ENCODE measurements at regions not wholly inside any gene's neighbourhood (a gene's known extent, or its start where the extent isn't known, plus 50 kb on each side); places are given as distances from the start of the nearest gene placed in this dataset.

DNA sequence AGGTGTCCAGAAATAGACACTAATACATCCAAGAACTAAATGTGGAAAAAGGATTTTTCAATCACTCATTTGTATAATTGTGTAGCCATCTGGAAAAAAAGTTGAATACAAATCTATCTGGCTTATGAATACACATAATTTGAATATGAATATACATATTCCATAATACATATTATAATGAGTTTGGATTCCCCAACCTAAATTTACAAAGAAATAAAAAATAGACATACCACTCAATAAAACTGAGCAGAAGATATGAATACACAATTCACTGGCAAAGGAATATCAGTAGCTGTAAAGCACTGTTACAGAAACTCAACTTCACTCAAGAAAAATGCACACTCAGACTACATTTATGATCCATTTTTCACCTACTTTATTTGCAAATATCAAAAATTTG is 121.9 kb upstream of the EDIL3 start:
- TF ChIP-seq, protein P1, sequence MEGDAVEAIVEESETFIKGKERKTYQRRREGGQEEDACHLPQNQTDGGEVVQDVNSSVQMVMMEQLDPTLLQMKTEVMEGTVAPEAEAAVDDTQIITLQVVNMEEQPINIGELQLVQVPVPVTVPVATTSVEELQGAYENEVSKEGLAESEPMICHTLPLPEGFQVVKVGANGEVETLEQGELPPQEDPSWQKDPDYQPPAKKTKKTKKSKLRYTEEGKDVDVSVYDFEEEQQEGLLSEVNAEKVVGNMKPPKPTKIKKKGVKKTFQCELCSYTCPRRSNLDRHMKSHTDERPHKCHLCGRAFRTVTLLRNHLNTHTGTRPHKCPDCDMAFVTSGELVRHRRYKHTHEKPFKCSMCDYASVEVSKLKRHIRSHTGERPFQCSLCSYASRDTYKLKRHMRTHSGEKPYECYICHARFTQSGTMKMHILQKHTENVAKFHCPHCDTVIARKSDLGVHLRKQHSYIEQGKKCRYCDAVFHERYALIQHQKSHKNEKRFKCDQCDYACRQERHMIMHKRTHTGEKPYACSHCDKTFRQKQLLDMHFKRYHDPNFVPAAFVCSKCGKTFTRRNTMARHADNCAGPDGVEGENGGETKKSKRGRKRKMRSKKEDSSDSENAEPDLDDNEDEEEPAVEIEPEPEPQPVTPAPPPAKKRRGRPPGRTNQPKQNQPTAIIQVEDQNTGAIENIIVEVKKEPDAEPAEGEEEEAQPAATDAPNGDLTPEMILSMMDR (conservative IDR thresholded peaks at IDR 0.05; ENCODE audit: low read depth), result no peak
- ChIA-PET POLR2A (ENCODE audit: low non-redundant PET) (no interaction called here), CTCF (no interaction called here)
- no peak overlapping the region for H3K27ac ChIP-seq
- no peak for DNase-seq (ENCODE audit: low spot score)

DNA sequence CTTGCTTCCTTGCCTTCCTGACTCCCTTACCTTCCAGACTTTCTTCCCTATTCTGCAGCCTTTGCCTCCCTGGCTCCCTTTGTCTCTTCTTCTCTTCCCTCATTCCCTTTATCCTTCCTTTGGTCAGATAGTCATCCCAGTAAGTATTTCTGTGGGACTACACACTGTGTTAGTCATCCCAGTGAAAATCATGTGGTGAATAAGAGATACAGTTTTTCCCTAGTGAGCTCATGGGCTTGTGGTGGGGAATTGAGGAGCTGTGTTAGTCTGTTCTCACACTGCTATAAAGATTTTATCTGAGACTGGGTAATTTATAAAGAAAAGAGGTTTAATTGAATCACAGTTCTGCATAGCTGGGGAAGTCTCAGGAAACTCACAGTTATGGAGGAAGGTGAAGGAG is 109.8 kb upstream of the EDIL3 start:
- TF ChIP-seq, protein P1 (conservative IDR thresholded peaks at IDR 0.05; ENCODE audit: low read depth), result no peak
- no peak for DNase-seq (ENCODE audit: low spot score)
- no peak overlapping the region for H3K27ac ChIP-seq
- ChIA-PET CTCF (interaction anchor here (0.5 to 0.6 kb wide), 3 partner anchors 34 to 593 kb away, joined by 3 to 6 read pairs (median 3); no protein-coding TSS in a partner anchor), POLR2A (ENCODE audit: low non-redundant PET) (no interaction called here)

DNA sequence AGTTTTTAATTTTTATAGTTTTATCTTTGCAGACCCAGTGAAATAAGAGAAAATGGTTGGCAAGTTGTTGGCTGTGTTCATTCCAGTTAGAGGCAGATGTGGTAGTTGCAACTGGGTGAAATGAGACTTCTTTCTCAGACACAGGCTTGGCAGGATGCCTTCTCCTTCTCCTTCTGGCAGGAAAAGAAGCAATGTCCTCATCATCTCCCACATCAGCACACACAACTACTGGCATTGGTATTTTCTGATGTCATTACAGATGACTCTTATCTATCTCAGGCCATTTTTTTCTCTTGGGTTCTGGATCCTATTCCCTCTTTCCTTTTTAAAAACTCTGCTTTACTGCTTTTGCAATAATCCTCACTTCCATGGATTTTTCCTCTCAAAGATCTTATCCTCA is 103.3 kb upstream of the EDIL3 start:
- DNase-seq (ENCODE audit: low spot score), result no peak
- TF ChIP-seq, protein P1 (conservative IDR thresholded peaks at IDR 0.05; ENCODE audit: low read depth), result no peak
- CTCF ChIA-PET, result no interaction called here
- POLR2A ChIA-PET (ENCODE audit: low non-redundant PET), result no interaction called here
- no peak overlapping the region for H3K27ac ChIP-seq

DNA sequence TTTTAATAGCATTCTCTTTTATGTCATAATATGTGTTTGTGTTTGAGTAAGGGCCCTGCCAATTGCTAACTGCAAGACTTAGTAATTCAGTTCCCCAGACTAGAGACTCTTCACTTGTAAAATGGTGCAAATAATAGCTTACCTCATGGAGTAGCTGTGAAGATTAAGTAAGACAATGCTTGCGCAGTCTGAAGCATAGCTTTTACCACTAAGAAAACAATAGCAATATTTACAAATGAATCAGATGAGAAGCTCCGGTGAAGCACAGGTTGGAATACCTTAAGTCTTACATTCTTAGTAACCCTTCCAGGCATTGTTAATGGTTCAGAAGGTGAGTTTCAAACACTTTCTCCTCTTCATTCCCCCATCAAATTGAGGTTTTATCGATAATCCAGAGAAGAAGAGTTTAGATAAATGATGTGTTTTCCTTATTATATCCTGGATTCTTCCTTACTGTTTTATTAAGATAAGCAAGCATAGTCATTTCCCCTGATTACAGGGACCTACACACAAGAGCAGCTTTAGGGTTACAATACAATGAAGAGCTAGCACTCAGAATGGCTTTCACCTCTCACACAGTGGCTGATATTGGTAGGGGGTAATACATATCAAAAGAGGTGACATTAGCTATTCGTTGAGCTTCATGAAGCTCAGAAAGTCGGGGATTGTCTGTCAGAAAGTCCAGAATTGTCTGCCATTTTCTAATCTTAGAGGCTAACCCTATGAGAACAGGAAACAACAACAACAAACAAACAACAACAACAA is 96.4 kb upstream of the EDIL3 start:
- no peak for DNase-seq (ENCODE audit: low spot score)
- no peak overlapping the region for H3K27ac ChIP-seq
- ChIA-PET CTCF (interaction anchor here (0.5 kb wide), 1 partner anchor 1128 kb away, joined by 3 read pairs; no protein-coding TSS in a partner anchor), POLR2A (ENCODE audit: low non-redundant PET) (no interaction called here)
- TF ChIP-seq, protein P1 (conservative IDR thresholded peaks at IDR 0.05; ENCODE audit: low read depth), result no peak

DNA sequence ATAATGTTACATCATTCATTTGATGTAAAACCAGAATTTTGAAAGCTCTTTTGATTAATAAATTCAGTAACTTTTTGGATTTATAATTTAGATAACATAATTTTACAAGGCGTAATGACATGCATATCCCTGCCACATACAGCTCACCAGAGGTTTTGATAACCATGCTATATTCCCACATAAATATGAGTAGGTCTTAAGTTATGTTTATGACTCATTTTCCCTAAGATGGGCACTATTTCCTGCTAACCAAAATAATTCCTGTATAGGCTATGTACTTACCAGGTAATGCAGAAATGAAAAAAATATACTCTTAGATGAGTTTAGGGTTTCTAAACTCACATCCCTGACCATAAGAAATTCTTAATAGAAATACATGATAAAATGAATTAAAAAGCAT is 93.9 kb upstream of the EDIL3 start:
- DNase-seq (ENCODE audit: low spot score), result peak; percentile 4
- ChIA-PET CTCF (no interaction called here), POLR2A (ENCODE audit: low non-redundant PET) (no interaction called here)
- TF ChIP-seq, protein P1 (conservative IDR thresholded peaks at IDR 0.05; ENCODE audit: low read depth), result no peak
- no peak overlapping the region for H3K27ac ChIP-seq

DNA sequence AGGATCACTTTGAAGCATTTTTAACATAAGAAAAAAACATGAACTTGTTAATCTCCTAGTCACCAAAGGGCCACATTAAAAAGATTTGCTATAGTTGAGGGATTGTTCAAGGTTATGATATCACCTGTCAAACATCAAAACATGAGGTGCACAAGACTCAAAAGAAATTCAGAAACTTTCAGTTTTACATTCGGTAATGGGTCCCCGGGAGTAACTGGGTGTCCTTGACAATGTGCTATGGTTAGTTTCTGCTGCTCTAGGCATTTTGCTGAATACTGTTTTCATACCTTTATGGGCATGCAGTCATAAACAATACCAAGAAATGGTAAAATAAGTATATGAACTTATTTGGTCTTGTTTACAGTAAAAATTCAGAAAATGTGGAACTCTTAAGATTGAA is 92.8 kb upstream of the EDIL3 start:
- CTCF ChIA-PET, result no interaction called here
- H3K27ac ChIP-seq, result no peak overlapping the region
- TF ChIP-seq, protein P1 (conservative IDR thresholded peaks at IDR 0.05; ENCODE audit: low read depth), result no peak
- POLR2A ChIA-PET (ENCODE audit: low non-redundant PET), result no interaction called here
- DNase-seq (ENCODE audit: low spot score), result no peak
